CD14-positive monocyte (primary cell): ENCODE measurements at regions not wholly inside any gene's neighbourhood (a gene's known extent, or its start where the extent isn't known, plus 50 kb on each side); places are given as distances from the start of the nearest gene placed in this dataset.

Experiments
- DNase-seq, 3 donors: peaks; one replicate each; pipeline ENCODE4 v3.0.0-alpha.2; 2011 to 2022
- H2AFZ ChIP-seq: 2 replicates; pipeline ENCODE4 v1.6.0; 2012; ENCODE audit warnings: mild to moderate bottlenecking, low read depth, low read length, inconsistent platforms; ENCODE audit not compliant: insufficient read depth, poor library complexity, severe bottlenecking
- H3K27ac ChIP-seq, 2 donors: 1 replicate in 1 of 2; 2 replicates in 1 of 2; pipeline ENCODE4 v1.5.1; 2012 to 2013; ENCODE audit warnings: low read length in 2 of 2, control low read depth in 1 of 2, inconsistent platforms in 1 of 2, low read depth in 1 of 2, mild to moderate bottlenecking in 1 of 2
- H3K27me3 ChIP-seq, 2 donors: one replicate each; pipeline versions ENCODE4 v1.6.0 to v1.6.1; 2011 to 2013; ENCODE audit warnings: low read length in 2 of 2; ENCODE audit not compliant: control insufficient read depth in 2 of 2, insufficient read depth in 2 of 2
- H3K36me3 ChIP-seq, 2 donors: replicated peaks in 1 of 2; 1 replicate in 1 of 2; 2 replicates in 1 of 2; pipeline versions ENCODE4 v1.5.1 to v1.6.1; 2012 to 2013; ENCODE audit warnings: low read length in 2 of 2, control low read depth in 1 of 2, inconsistent platforms in 1 of 2, mild to moderate bottlenecking in 1 of 2; ENCODE audit not compliant: insufficient read depth in 2 of 2, control insufficient read depth in 1 of 2
- H3K4me1 ChIP-seq, 2 donors: 1 replicate in 1 of 2; 2 replicates in 1 of 2; pipeline versions ENCODE4 v1.5.1 to v1.6.1; 2012 to 2013; ENCODE audit warnings: low read length in 2 of 2, control low read depth in 1 of 2, inconsistent platforms in 1 of 2, mild to moderate bottlenecking in 1 of 2, moderate library complexity in 1 of 2; ENCODE audit not compliant: insufficient read depth in 2 of 2, control insufficient read depth in 1 of 2
- H3K4me2 ChIP-seq: replicated peaks from 2 replicates; pipeline ENCODE3; 2012; ENCODE audit warnings: low read length, moderate library complexity, mild to moderate bottlenecking; ENCODE audit not compliant: poor library complexity, severe bottlenecking; ENCODE audit errors: extremely low read depth
- H3K4me3 ChIP-seq, 3 experiments: fragments of 200-600 bp in 1 of 3; sonication (generic) in 1 of 3; replicated peaks in 1 of 3; 1 replicate in 2 of 3; 2 replicates in 1 of 3; pipeline ENCODE4 v1.5.1; 2011 to 2013; ENCODE audit warnings: low read length in 3 of 3, mild to moderate bottlenecking in 3 of 3, control low read depth in 2 of 3, low read depth in 2 of 3, inconsistent platforms in 1 of 3, moderate library complexity in 1 of 3
- H3K79me2 ChIP-seq: 2 replicates; pipeline ENCODE4 v1.6.0; 2012; ENCODE audit warnings: mild to moderate bottlenecking, control low read depth, inconsistent platforms, low read length, moderate library complexity; ENCODE audit not compliant: insufficient read depth
- H3K9ac ChIP-seq: 2 replicates; pipeline ENCODE4 v1.6.0; 2017; ENCODE audit warnings: low read length, mild to moderate bottlenecking; ENCODE audit not compliant: insufficient read depth, poor library complexity, severe bottlenecking
- H3K9me3 ChIP-seq, 2 donors: replicated peaks in 1 of 2; 1 replicate in 1 of 2; 2 replicates in 1 of 2; pipeline versions ENCODE4 v1.5.1 to v1.6.1; 2012 to 2013; ENCODE audit warnings: low read length in 2 of 2, control low read depth in 1 of 2; ENCODE audit not compliant: control insufficient read depth in 1 of 2, insufficient read depth in 1 of 2
- H4K20me1 ChIP-seq: 2 replicates; pipeline ENCODE4 v1.6.0; 2012; ENCODE audit warnings: mild to moderate bottlenecking, low read length, control low read depth, moderate library complexity; ENCODE audit not compliant: insufficient read depth
- H3K27ac Mint-ChIP-seq, 7 donors: one replicate each; pipeline ENCODE4 v1.8.0; 2020; ENCODE audit warnings: mild to moderate bottlenecking in 7 of 7, mixed read lengths in 7 of 7, moderate library complexity in 6 of 7, inconsistent platforms in 2 of 7
- H3K27me3 Mint-ChIP-seq, 3 donors: one replicate each; pipeline ENCODE4 v1.8.0; 2021 to 2022; ENCODE audit warnings: low read depth in 3 of 3, mild to moderate bottlenecking in 3 of 3, mixed read lengths in 3 of 3, moderate library complexity in 3 of 3, inconsistent platforms in 1 of 3
- H3K36me3 Mint-ChIP-seq, 2 donors: one replicate each; pipeline ENCODE4 v1.8.0; 2020; ENCODE audit warnings: mixed read lengths in 2 of 2, inconsistent platforms in 1 of 2, mild to moderate bottlenecking in 1 of 2
- H3K4me1 Mint-ChIP-seq: one replicate; pipeline ENCODE4 v1.8.0; 2020; ENCODE audit warnings: mild to moderate bottlenecking, mixed read lengths
- H3K4me3 Mint-ChIP-seq, 2 donors: one replicate each; pipeline ENCODE4 v1.8.0; 2020; ENCODE audit warnings: mild to moderate bottlenecking in 2 of 2, mixed read lengths in 2 of 2, moderate library complexity in 1 of 2
- H3K9me3 Mint-ChIP-seq, 7 donors: one replicate each; pipeline ENCODE4 v1.8.0; 2020 to 2022; ENCODE audit warnings: mixed read lengths in 7 of 7, mild to moderate bottlenecking in 6 of 7, moderate library complexity in 6 of 7, inconsistent platforms in 2 of 7
- CTCF ChIP-seq: fragments of 200-600 bp; IDR thresholded peaks from one replicate; pipeline ENCODE4 v1.8.0; 2022; ENCODE audit warnings: antibody characterized with exemption, mild to moderate bottlenecking
- WGBS: methylation state at CpG from one replicate; pipeline ENCODE4 v1.1.5; 2013; ENCODE audit warnings: missing lambda C conversion rate; ENCODE audit not compliant: insufficient coverage; 5-methylcytosine and 5-hydroxymethylcytosine counted together
- intact Hi-C, 2 donors: fragments of 100-400 bp; cut with micrococcal nuclease; formaldehyde crosslinking; loops; one replicate each; pipeline versions ENCODE4 v1.15.0 to v1.15.1; 2023

- Mint-ChIP-seq H3K36me3 (no peaks in the 10 kb centered on the region), H3K4me1 (no peaks in the 10 kb centered on the region), H3K9me3 (peaks cover 1 to 6% (median 4%) of the 10 kb centered on the region in 7 donors), H3K27ac (no peak overlapping the region), H3K4me3 (no peak overlapping the region), H3K27me3 (peaks cover 0 to 1% (median 0%) of the 10 kb centered on the region in 3 donors)
- H3K79me2 ChIP-seq, result no peaks in the 10 kb centered on the region
- intact Hi-C loops, result no loop called here
- H3K4me1 ChIP-seq, result no peaks in the 10 kb centered on the region
- no peak for DNase-seq
- TF ChIP-seq CTCF, result no peak
- H3K27ac ChIP-seq, result no peak overlapping the region
- no peak overlapping the region for H2AFZ ChIP-seq
- no peaks in the 10 kb centered on the region for H3K36me3 ChIP-seq
- no peaks in the 10 kb centered on the region for H3K9me3 ChIP-seq
- no peak overlapping the region for H3K9ac ChIP-seq
- no peak overlapping the region for H3K4me3 ChIP-seq
- no peaks in the 10 kb centered on the region for H4K20me1 ChIP-seq
- no peaks in the 10 kb centered on the region for H3K27me3 ChIP-seq
- no peak overlapping the region for H3K4me2 ChIP-seq
These were observed 975.7 kb upstream of the PABPC4L start for GRCh38 chr4:135177321-135177720.

- Histone ChIP-seq H3K9me3 (no peaks in the 10 kb centered on the region), H3K36me3 (no peaks in the 10 kb centered on the region), H3K27ac (no peak overlapping the region), H3K4me3 (no peak overlapping the region), H4K20me1 (no peaks in the 10 kb centered on the region), H3K79me2 (no peaks in the 10 kb centered on the region), H3K4me2 (no peak overlapping the region), H3K9ac (no peak overlapping the region), H3K4me1 (no peaks in the 10 kb centered on the region), H3K27me3 (no peaks in the 10 kb centered on the region), H2AFZ (no peak overlapping the region)
- no peak for DNase-seq
- no peaks in the 10 kb centered on the region for H3K27me3 Mint-ChIP-seq
- no peak overlapping the region for H3K4me3 Mint-ChIP-seq
- intact Hi-C loops, result no loop called here
- H3K4me1 Mint-ChIP-seq, result no peaks in the 10 kb centered on the region
- no peaks in the 10 kb centered on the region for H3K36me3 Mint-ChIP-seq
- TF ChIP-seq CTCF, result no peak
- peaks cover 0 to 7% (median 0%) of the 10 kb centered on the region in 7 donors for H3K9me3 Mint-ChIP-seq
- H3K27ac Mint-ChIP-seq, result no peak overlapping the region
- no CpG with 5 or more reads among the region's 2 CpGs for WGBS
These were observed 965.1 kb upstream of the PABPC4L start for GRCh38 chr4:135166661-135167060.
